CD4-positive, alpha-beta T cell treated with Interleukin-10 for 1 hour (primary cell): ENCODE measurements at regions not wholly inside any gene's neighbourhood (a gene's known extent, or its start where the extent isn't known, plus 50 kb on each side); places are given as distances from the start of the nearest gene placed in this dataset.

ENCODE experiments used
- DNase-seq: peaks from one replicate; pipeline ENCODE4 v3.0.0-alpha.2; 2020

- no peak for DNase-seq
Observed at GRCh38 chr9:115169003-115169402, 51.0 kb upstream of the TNC start.

DNA sequence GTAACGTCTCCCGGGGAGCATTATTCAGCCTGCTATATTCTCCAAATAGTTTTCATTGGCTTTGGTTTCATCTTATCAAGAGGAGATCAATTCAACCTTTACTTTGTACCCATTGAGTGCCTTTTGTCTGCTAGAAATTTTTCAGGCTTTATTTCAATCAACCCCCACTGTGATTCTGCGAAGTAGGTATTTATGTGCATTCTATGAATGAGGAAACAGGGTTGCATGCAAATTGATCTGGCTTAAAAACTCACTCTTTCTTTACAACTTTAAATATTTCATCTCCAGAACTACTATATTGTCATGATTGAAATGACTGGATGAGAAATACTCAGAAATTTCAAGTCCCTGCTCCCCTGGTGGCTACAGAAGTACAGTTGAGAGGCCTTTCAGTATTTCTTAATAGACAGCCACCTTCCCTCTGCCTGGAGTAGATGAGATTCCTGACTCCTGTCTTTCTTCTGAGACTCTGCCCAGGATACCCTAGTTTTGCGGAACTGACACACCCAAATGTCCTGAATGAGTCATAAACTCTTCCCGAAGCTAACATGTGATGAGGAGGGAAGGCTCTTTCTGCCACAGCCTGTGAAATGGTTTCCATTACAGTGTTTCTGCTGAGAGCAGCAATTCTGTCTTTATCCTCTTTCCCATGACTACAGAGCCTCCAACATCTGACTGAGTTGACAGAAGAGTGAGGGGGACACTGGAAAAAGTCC lies 52.6 kb upstream of the TNC start:
- no peak for DNase-seq

- no peak for DNase-seq
Observed at GRCh38 chr9:115171921-115172388, 54.0 kb upstream of the TNC start.

DNA sequence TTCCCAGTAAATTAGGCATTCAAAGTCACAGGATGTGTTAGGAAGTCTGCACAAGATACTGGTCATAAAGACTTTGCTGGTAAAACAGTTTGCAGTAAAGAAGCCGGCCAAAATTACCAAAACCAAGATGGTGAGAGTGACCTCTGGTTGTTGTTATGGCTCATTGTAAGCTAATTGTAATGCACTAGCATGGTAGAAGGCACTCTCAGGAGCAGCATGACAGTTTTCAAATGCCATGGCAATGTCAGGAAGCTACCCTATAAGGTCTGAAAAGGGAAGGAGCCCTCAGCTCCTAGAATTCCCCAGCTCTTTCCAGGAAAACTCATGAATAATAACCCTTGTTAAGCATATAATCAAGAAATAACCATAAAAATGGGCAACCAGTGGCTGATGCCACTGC lies 64.3 kb upstream of the TNC start:
- no peak for DNase-seq

GRCh38 chr9:115183436-115183835 lies 65.5 kb upstream of the TNC start:
- DNase-seq = no peak

DNA sequence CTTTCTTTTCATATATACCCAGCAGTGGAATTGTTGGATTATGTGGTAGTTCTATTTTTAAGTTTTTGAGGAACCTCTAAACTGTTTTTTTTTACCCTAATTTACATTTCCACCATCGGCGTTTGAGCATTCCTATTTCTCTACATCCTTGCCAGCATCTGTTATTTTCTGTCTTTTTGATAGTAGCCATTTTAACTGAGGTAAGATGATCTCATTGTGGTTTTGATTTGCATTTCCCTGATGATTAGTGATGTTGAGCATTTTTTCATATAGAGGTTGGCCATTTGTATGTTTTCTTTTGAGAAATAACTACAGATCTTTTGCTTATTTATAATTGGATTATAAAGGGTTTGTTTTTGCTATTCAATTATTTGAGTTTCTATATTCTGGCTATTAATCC lies 71.7 kb upstream of the TNC start:
- no peak for DNase-seq

GRCh38 chr9:115191667-115192066 lies 73.7 kb upstream of the TNC start:
- DNase-seq = no peak

DNA sequence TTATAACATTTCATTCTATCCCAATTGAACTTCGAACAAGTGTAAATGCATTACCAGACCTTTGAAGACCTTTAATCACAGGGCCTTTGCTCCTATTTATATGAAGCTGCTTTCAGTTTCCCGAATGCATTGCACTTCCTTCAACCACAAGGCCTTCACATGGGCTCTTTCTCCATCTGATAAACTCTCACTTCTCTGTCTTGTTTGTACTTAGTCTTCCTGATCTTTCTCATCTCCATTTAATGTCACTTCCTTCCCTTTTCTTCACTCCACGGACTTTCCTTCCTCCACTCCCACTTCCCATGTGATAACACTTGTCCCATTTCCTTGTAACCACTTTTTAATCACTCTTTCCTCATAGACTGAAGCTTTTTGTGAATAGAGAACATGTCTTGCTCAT lies 74.3 kb upstream of the TNC start:
- no peak for DNase-seq

- DNase-seq = no peak
Observed at GRCh38 chr9:115192835-115193525, 75.0 kb upstream of the TNC start.

GRCh38 chr9:115193777-115194176 lies 75.8 kb upstream of the TNC start:
- no peak for DNase-seq

DNA sequence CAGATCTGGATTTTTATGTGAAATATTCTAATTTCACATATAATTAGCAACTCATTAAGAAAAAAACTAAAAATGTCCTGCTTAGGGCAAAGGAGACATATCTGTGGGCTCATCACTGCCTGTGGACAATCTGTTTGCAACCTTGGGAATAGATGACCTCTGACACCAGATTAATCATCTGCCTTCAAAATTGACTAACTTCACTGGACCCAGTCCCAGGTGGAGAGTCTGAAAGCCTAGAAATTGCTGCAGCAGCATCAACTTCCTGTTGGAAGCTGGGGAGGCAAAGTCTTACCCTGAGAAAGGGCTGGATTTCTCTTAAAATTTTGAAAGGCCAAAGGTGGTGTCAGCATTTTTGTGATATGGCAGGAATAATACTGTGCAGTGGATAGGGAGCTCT lies 76.3 kb upstream of the TNC start:
- DNase-seq = no peak

DNA sequence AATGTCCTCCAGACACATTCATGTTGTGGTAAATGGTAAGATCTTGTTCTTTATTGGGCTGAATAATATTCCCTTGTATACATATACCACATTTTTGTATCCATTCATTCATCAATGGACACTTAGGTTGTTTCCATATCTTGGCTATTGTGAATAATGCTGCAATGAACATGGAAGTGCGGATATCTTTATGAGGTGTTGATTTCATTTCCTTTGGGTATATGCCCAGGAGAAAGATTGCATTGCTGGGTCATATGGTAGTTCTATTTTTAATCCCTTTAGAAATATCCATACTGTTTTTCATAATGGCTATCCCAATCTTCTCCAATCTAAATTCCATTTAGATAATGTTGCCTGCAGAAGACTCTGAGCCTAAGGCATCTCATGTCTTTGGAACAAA lies 78.0 kb upstream of the TNC start:
- no peak for DNase-seq

- DNase-seq = no peak
Observed at GRCh38 chr9:115196919-115197318, 79.0 kb upstream of the TNC start.

GRCh38 chr9:115198001-115198400 lies 80.0 kb upstream of the TNC start:
- DNase-seq = no peak

- no peak for DNase-seq
Observed at GRCh38 chr9:115200711-115201505, 83.0 kb upstream of the TNC start.

DNA sequence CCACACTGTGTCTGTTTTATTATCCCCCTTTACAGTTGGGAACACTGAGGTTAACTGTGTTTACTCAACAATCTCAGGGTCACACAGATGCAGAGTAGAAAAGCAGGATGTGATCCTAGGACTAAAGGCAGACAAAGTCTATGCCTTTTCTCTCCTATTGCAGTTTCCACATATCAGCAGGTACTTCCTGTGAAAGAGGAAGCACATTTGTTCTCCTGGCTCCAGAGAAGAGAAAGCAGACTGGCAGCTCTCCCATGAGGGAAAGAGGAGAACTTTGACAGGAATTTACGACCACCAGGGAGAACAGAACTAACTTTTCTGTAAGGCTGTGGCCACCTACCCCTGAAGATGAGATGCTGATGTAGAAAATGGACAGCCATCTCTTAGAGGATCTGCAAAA lies 84.2 kb upstream of the TNC start:
- DNase-seq = no peak

GRCh38 chr9:115202960-115203751 lies 85.2 kb upstream of the TNC start:
- no peak for DNase-seq

- no peak for DNase-seq
Observed at GRCh38 chr9:115204904-115205453, 87.0 kb upstream of the TNC start.

DNA sequence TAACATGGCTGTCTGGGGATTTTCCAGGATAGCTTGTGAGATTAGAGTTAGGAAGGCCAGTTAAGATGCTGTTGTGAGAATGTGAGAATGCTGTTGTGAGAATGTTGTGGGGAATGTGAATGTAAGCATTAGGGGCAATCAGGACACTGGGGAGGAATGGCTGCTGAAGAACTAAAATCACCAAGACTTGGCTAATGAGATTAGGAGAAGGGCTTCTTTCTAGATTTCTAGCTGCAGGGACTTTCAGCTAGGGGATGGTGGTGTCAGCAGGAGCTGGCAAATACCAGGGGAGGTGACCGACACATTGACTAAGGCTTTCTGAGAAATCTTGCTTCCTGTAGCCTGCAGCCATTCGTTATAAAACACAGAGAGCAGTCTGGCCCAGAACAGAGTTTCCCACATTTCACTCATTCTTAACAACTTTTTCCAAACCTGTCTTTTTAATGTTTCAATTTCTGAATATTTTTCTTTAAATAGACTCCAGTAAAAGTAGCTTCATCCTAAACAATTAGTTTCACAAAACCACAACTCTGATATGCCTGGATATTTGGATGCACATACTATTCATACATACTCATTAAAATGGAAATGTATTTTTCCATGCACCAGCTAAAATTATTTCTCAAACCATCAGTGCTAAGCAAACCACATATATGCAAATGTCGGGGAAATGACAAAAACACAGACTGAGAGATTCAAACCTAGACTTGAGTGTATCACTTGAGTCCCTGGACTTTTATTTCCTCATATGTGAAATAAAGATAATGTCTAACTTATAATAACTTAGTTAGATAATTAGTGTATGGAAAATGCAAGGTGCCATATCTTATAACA lies 89.3 kb upstream of the TNC start:
- DNase-seq = no peak

GRCh38 chr9:115208501-115208900 lies 90.5 kb upstream of the TNC start:
- no peak for DNase-seq

GRCh38 chr9:115209601-115210306 lies 91.8 kb upstream of the TNC start:
- DNase-seq = no peak
